HepG2 (cell line): ENCODE measurements at regions not wholly inside any gene's neighbourhood (a gene's known extent, or its start where the extent isn't known, plus 50 kb on each side); places are given as distances from the start of the nearest gene placed in this dataset.

Experiments
- ATAC-seq: fragments of 200-7000 bp; cut with Tn5 transposase; 3 replicates; pipeline ENCODE4 v1.9.1; 2020; ENCODE audit warnings: mild to moderate bottlenecking, moderate library complexity
- BruUV-seq: library from RNA; stranded (reverse); fragments of 400-500 nt; replicated peaks from 2 replicates; lab custom pipeline; 2021; lab: Mats Ljungman, UMichigan
- CTCF ChIA-PET: fragments of 300-600 bp; formaldehyde crosslinking; extraction: SDS; loops from one replicate; lab custom pipeline; 2021; ENCODE audit warnings: low total read pairs, inconsistent platforms, low intra/inter-chr PET ratio; lab: Yijun Ruan, JAX
- POLR2A ChIA-PET: fragments of 350-600 bp; sonication (Branson Sonifier 250); formaldehyde crosslinking; loops from one replicate; lab custom pipeline; 2020; ENCODE audit warnings: antibody characterized with exemption, inconsistent platforms; lab: Yijun Ruan, JAX
- DNase-seq: peaks from one replicate; pipeline ENCODE4 v3.0.0-alpha.2; 2015; ENCODE audit warnings: low spot score
- FAIRE-seq: peaks from 3 replicates; lab custom pipeline; 2011; peaks lifted over from hg19 to GRCh38; lab: Jason Lieb, UNC
- H2AFZ ChIP-seq: one replicate; pipeline ENCODE4 v1.6.1; 2011; ENCODE audit warnings: low read length, inconsistent platforms
- H3K27ac ChIP-seq: fragments of 300-600 bp; 3 replicates; pipeline ENCODE4 v1.8.0; 2011; ENCODE audit warnings: mixed run types, mild to moderate bottlenecking, mixed read lengths, low read length, inconsistent platforms; ENCODE audit not compliant: insufficient read depth; ENCODE audit errors: extremely low read length
- H3K27me3 ChIP-seq, 2 experiments: fragments of 200-600 bp in 1 of 2; 2 replicates in 1 of 2; 3 replicates in 1 of 2; pipeline versions ENCODE4 v1.6.0 to v1.8.0; 2011; ENCODE audit warnings: low read length in 2 of 2, mild to moderate bottlenecking in 2 of 2, moderate library complexity in 2 of 2, inconsistent platforms in 1 of 2; ENCODE audit not compliant: insufficient read depth in 2 of 2, control insufficient read depth in 1 of 2
- H3K36me3 ChIP-seq, 2 experiments: fragments of 200-600 bp in 1 of 2; replicated peaks in 1 of 2; 2 replicates in 1 of 2; 3 replicates in 1 of 2; pipeline versions ENCODE4 v1.5.1 to v1.8.0; 2011; ENCODE audit warnings: low read length in 2 of 2, inconsistent platforms in 1 of 2; ENCODE audit not compliant: insufficient read depth in 2 of 2, control insufficient read depth in 1 of 2
- H3K4me1 ChIP-seq: 2 replicates; pipeline ENCODE4 v1.5.1; 2012; ENCODE audit warnings: low read length, inconsistent platforms; ENCODE audit not compliant: insufficient read depth
- H3K4me2 ChIP-seq: 2 replicates; pipeline ENCODE4 v1.6.0; 2011; ENCODE audit warnings: low read depth, low read length, inconsistent platforms
- H3K4me3 ChIP-seq, 3 experiments: fragments of 200-600 bp in 1 of 3; sonication (generic), shearing (Covaris generic) in 1 of 3; replicated peaks in 1 of 3; 2 replicates each; pipeline ENCODE4 v1.5.1; 2011 to 2016; ENCODE audit warnings: low read length in 3 of 3, inconsistent platforms in 2 of 3, low read depth in 2 of 3, mild to moderate bottlenecking in 2 of 3, control low read depth in 1 of 3, mixed read lengths in 1 of 3; ENCODE audit not compliant: insufficient read depth in 1 of 3
- H3K79me2 ChIP-seq: one replicate; pipeline ENCODE4 v1.6.1; 2011; ENCODE audit warnings: low read length, inconsistent platforms; ENCODE audit not compliant: insufficient read depth
- H3K9ac ChIP-seq: 2 replicates; pipeline ENCODE4 v1.6.0; 2011; ENCODE audit warnings: mild to moderate bottlenecking, low read depth, low read length, inconsistent platforms; ENCODE audit not compliant: insufficient read depth
- H3K9me3 ChIP-seq: 2 replicates; pipeline ENCODE4 v1.5.1; 2012; ENCODE audit warnings: mild to moderate bottlenecking, low read length
- H4K20me1 ChIP-seq: 2 replicates; pipeline ENCODE4 v1.6.0; 2011; ENCODE audit warnings: inconsistent platforms, mild to moderate bottlenecking, low read length, moderate library complexity; ENCODE audit not compliant: insufficient read depth
- AGO1 ChIP-seq: fragments of 200-400 bp; formaldehyde crosslinking; IDR thresholded peaks from 2 replicates; pipeline ENCODE4 v1.6.1; 2017; ENCODE audit warnings: mild to moderate bottlenecking, low read depth, low read length, moderate library complexity; ENCODE audit not compliant: poor library complexity, severe bottlenecking
- ATAD3A ChIP-seq: sonication (generic); formaldehyde crosslinking; IDR thresholded peaks from 2 replicates; pipeline ENCODE4 v1.4.0; 2020; ENCODE audit warnings: missing genetic modification reagents
- JUN ChIP-seq: sonication (generic); formaldehyde crosslinking; IDR thresholded peaks from 2 replicates; pipeline ENCODE4 v1.4.0; 2020; ENCODE audit warnings: mild to moderate bottlenecking, missing genetic modification reagents
- POLR2AphosphoS2 ChIP-seq: IDR thresholded peaks from 2 replicates; pipeline ENCODE4 v1.6.1; 2011; ENCODE audit warnings: low read depth, low read length, improper control_type of control experiment
- SOX6 ChIP-seq, 2 experiments: fragments of 450-650 bp in 1 of 2; sonication (generic) in 1 of 2; formaldehyde crosslinking in 1 of 2; IDR thresholded peaks; 2 replicates each; pipeline versions ENCODE4 v1.4.0 to v1.6.1; 2017 to 2020; ENCODE audit warnings: antibody characterized with exemption in 1 of 2, mild to moderate bottlenecking in 1 of 2, missing genetic modification reagents in 1 of 2
- SRSF9 ChIP-seq: fragments of 200-400 bp; formaldehyde crosslinking; IDR thresholded peaks from 2 replicates; pipeline ENCODE4 v1.6.1; 2018; ENCODE audit warnings: borderline replicate concordance, mild to moderate bottlenecking, low read depth, low read length; ENCODE audit not compliant: insufficient read depth, poor library complexity, severe bottlenecking
- THAP9 ChIP-seq: sonication (generic); formaldehyde crosslinking; IDR thresholded peaks from 2 replicates; pipeline ENCODE4; 2020; ENCODE audit warnings: missing genetic modification reagents, mild to moderate bottlenecking, borderline replicate concordance
- ZBTB26 ChIP-seq: IDR thresholded peaks from 2 replicates; pipeline ENCODE4 v1.6.1; 2016; ENCODE audit warnings: missing compliant biosample characterization, missing genetic modification reagents, borderline replicate concordance
- ZFAT ChIP-seq: sonication (generic); formaldehyde crosslinking; conservative IDR thresholded peaks from 2 replicates; pipeline ENCODE4 v1.8.1; 2023; ENCODE audit warnings: missing genetic modification reagents, inconsistent platforms
- ZNF230 ChIP-seq: sonication (generic); formaldehyde crosslinking; IDR thresholded peaks from 2 replicates; pipeline ENCODE4 v1.4.0; 2020; ENCODE audit warnings: mild to moderate bottlenecking, missing genetic modification reagents
- ZNF331 ChIP-seq: sonication (generic); formaldehyde crosslinking; IDR thresholded peaks from 2 replicates; pipeline ENCODE4 v1.4.0; 2020; ENCODE audit warnings: missing genetic modification reagents
- ZNF451 ChIP-seq: sonication (generic); formaldehyde crosslinking; IDR thresholded peaks from 2 replicates; pipeline ENCODE4 v1.5.0; 2020; ENCODE audit warnings: mild to moderate bottlenecking, missing genetic modification reagents
- ZNF7 ChIP-seq: IDR thresholded peaks from 2 replicates; pipeline ENCODE4 v1.6.1; 2016; ENCODE audit warnings: missing biosample characterization, missing genetic modification reagents
- ZNF740 ChIP-seq: sonication (generic); formaldehyde crosslinking; IDR thresholded peaks from 2 replicates; pipeline ENCODE4 v1.4.0; 2020; ENCODE audit warnings: missing genetic modification reagents
- WGBS: methylation state at CpG from one replicate; pipeline ENCODE4 v1.1.6; 2017; ENCODE audit warnings: low lambda C conversion rate; 5-methylcytosine and 5-hydroxymethylcytosine counted together
- in situ Hi-C: cut with HindIII; loops from 2 replicates; pipeline ENCODE4 v1.10.0; 2017; ENCODE audit warnings: low pct_unique_long_range_greater_than_20kb; ENCODE audit not compliant: extremely low pct_ligation_motif_present
- intact Hi-C: fragments of 100-400 bp; cut with micrococcal nuclease; formaldehyde crosslinking; loops from one replicate; pipeline ENCODE4 v1.10.0; 2022; ENCODE audit not compliant: unreplicated experiment

- no peak overlapping the region for H3K4me2 ChIP-seq
- H3K27ac ChIP-seq = no peak overlapping the region
- ATAC-seq = no peak
- H3K36me3 ChIP-seq = no peaks in the 10 kb centered on the region
- BruUV-seq = no TSS peak
- intact Hi-C loops = no loop called here
- no peak overlapping the region for H2AFZ ChIP-seq
- WGBS = 0% methylated on average over 4 of the region's 4 CpGs
- CTCF ChIA-PET = no interaction called here
- no peak overlapping the region for H3K9ac ChIP-seq
- no peaks in the 10 kb centered on the region for H3K79me2 ChIP-seq
- TF ChIP-seq ZNF740 (CRISPR knock-in tag) (no peak), SOX6 (IDR thresholded peaks at IDR 0.05) (no peak), SOX6 (CRISPR knock-in tag; IDR thresholded peaks at IDR 0.05) (no peak)
- TF ChIP-seq, all 625 proteins: peak for 0
- POLR2A ChIA-PET = no interaction called here
- H3K9me3 ChIP-seq = no peaks in the 10 kb centered on the region
- FAIRE-seq (no peak), DNase-seq (no peak)
- no peaks in the 10 kb centered on the region for H4K20me1 ChIP-seq
- in situ Hi-C loops = no loop called here
- no peak overlapping the region for H3K4me3 ChIP-seq
- no peaks in the 10 kb centered on the region for H3K27me3 ChIP-seq
- no peaks in the 10 kb centered on the region for H3K4me1 ChIP-seq
Observed at GRCh38 chrX:99752776-99753175, 657.3 kb downstream of the PCDH19 start.

- ATAC-seq (no peak), FAIRE-seq (no peak), DNase-seq (no peak)
- 4% methylated on average over 1 of the region's 1 CpG for WGBS
- intact Hi-C loops (no loop called here), in situ Hi-C loops (no loop called here)
- Histone ChIP-seq H3K9me3 (no peaks in the 10 kb centered on the region), H3K9ac (no peak overlapping the region), H4K20me1 (no peaks in the 10 kb centered on the region), H3K4me2 (no peak overlapping the region), H3K4me1 (no peaks in the 10 kb centered on the region), H3K27me3 (no peaks in the 10 kb centered on the region), H3K27ac (no peak overlapping the region), H3K4me3 (no peak overlapping the region), H2AFZ (no peak overlapping the region), H3K79me2 (no peaks in the 10 kb centered on the region), H3K36me3 (no peaks in the 10 kb centered on the region)
- TF ChIP-seq ZNF451 (CRISPR knock-in tag) = no peak
- no peak for TF ChIP-seq ZNF7 (CRISPR knock-in tag)
- TF ChIP-seq ZNF331 (CRISPR knock-in tag) = no peak
- no peak for TF ChIP-seq ATAD3A (CRISPR knock-in tag)
- TF ChIP-seq ZNF230 (CRISPR knock-in tag) = no peak
- TF ChIP-seq THAP9 = no peak
- no peak for TF ChIP-seq JUN (CRISPR knock-in tag)
- TF ChIP-seq POLR2AphosphoS2 = no peak
- no peak for TF ChIP-seq AGO1
- no peak for TF ChIP-seq ZBTB26 (CRISPR knock-in tag)
- no peak for TF ChIP-seq ZFAT (CRISPR knock-in tag)
- no peak for TF ChIP-seq SRSF9
- BruUV-seq = no TSS peak
- CTCF ChIA-PET = no interaction called here
- POLR2A ChIA-PET = no interaction called here
Observed at GRCh38 chrX:99750721-99751120, 659.4 kb downstream of the PCDH19 start.
